ENCODE measurements at regions not wholly inside any gene's neighbourhood (a gene's known extent, or its start where the extent isn't known, plus 50 kb on each side); places are given as distances from the start of the nearest gene placed in this dataset.

DNA sequence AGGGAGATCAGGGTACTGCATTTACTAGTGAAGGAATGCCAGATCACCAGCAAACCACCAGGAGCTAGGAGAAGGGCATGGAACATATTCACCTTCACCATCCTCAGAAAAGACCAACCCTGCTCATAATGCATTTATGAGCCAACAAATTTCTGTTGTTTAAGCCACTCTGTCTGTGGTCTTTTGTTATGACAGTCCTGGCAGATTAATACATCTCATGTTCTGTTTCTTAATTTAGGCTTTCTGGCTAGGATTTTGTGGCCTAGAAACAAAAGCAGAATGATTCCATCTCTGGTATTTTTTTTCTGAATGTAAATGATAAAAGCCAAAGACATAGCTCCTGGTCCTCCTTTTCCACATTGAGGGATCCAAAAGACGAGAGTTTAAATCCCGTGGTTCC lies 797.9 kb downstream of the TYW1 start:
- no peak overlapping the region for H3K4me3 ChIP-seq
- H3K27me3 ChIP-seq (replicated peaks; ENCODE audit: insufficient read depth), result no peaks in the 10 kb centered on the region
- H3K9me2 ChIP-seq (ENCODE audit: insufficient read depth), result no peaks in the 10 kb centered on the region
- H3K27ac ChIP-seq, result no peak overlapping the region
- no peaks in the 10 kb centered on the region for H3K79me2 ChIP-seq (ENCODE audit: insufficient read depth)
- no peak for DNase-seq
- in situ Hi-C loops (cut with MboI), result no loop called here
- no peaks in the 10 kb centered on the region for H3K4me1 ChIP-seq (ENCODE audit: insufficient read depth)
- H3K9me3 ChIP-seq (ENCODE audit: low read depth), result no peaks in the 10 kb centered on the region
- 34 to 42% methylated on average over 2 of the region's 2 CpGs for WGBS, 2 experiments (ENCODE audit: low coverage in 1 of 2, low lambda C conversion rate in 2 of 2, missing lambda C conversion rate in 2 of 2)
- no peak overlapping the region for H3K4me2 ChIP-seq (ENCODE audit: unreplicated experiment)
- no peak for TF ChIP-seq EZH2 (IDR thresholded peaks at IDR 0.05; ENCODE audit: insufficient read depth, poor library complexity, severe bottlenecking)
- TF ChIP-seq EZH2phosphoT487 (IDR thresholded peaks at IDR 0.05; ENCODE audit: insufficient read depth, low read depth), result no peak
- no peak overlapping the region for H3K9ac ChIP-seq
- H3K36me3 ChIP-seq (ENCODE audit: low read depth), result no peaks in the 10 kb centered on the region
- no peak overlapping the region for H2AFZ ChIP-seq
- no peaks in the 10 kb centered on the region for H4K20me1 ChIP-seq (ENCODE audit: insufficient read depth)
- H3F3A ChIP-seq (ENCODE audit: insufficient read depth), result no peaks in the 10 kb centered on the region

- DNase-seq, result no peak
- Histone ChIP-seq H3K4me3 (no peak overlapping the region), H3K36me3 (ENCODE audit: low read depth) (no peaks in the 10 kb centered on the region), H3K9ac (no peak overlapping the region), H3K79me2 (ENCODE audit: insufficient read depth) (no peaks in the 10 kb centered on the region), H3K27me3 (replicated peaks; ENCODE audit: insufficient read depth) (no peaks in the 10 kb centered on the region), H3K4me1 (ENCODE audit: insufficient read depth) (no peaks in the 10 kb centered on the region), H3F3A (ENCODE audit: insufficient read depth) (no peaks in the 10 kb centered on the region), H3K9me2 (ENCODE audit: insufficient read depth) (no peaks in the 10 kb centered on the region), H3K9me3 (ENCODE audit: low read depth) (no peaks in the 10 kb centered on the region), H4K20me1 (ENCODE audit: insufficient read depth) (no peaks in the 10 kb centered on the region), H3K27ac (no peak overlapping the region), H2AFZ (no peak overlapping the region), H3K4me2 (ENCODE audit: unreplicated experiment) (no peak overlapping the region)
- TF ChIP-seq EZH2phosphoT487 (IDR thresholded peaks at IDR 0.05; ENCODE audit: insufficient read depth, low read depth) (no peak), EZH2 (IDR thresholded peaks at IDR 0.05; ENCODE audit: insufficient read depth, poor library complexity, severe bottlenecking) (no peak)
- in situ Hi-C loops (cut with MboI), result no loop called here
- 40 to 52% methylated on average over 7 to 8 of the region's 8 CpGs for WGBS, 2 experiments (ENCODE audit: low coverage in 1 of 2, low lambda C conversion rate in 2 of 2, missing lambda C conversion rate in 2 of 2)
Observed at GRCh38 chr7:67803789-67804188, 807.2 kb downstream of the TYW1 start.

- Histone ChIP-seq H3K9ac (no peak overlapping the region), H3K79me2 (ENCODE audit: insufficient read depth) (no peaks in the 10 kb centered on the region), H3K4me2 (ENCODE audit: unreplicated experiment) (no peak overlapping the region), H2AFZ (no peak overlapping the region), H3F3A (ENCODE audit: insufficient read depth) (no peaks in the 10 kb centered on the region), H3K9me2 (ENCODE audit: insufficient read depth) (no peaks in the 10 kb centered on the region), H3K27ac (no peak overlapping the region), H3K4me1 (ENCODE audit: insufficient read depth) (no peaks in the 10 kb centered on the region), H3K27me3 (replicated peaks; ENCODE audit: insufficient read depth) (no peaks in the 10 kb centered on the region), H3K4me3 (no peak overlapping the region), H3K9me3 (ENCODE audit: low read depth) (no peaks in the 10 kb centered on the region), H4K20me1 (ENCODE audit: insufficient read depth) (no peaks in the 10 kb centered on the region), H3K36me3 (ENCODE audit: low read depth) (no peaks in the 10 kb centered on the region)
- in situ Hi-C loops (cut with MboI), result no loop called here
- no peak for DNase-seq
- WGBS, 2 experiments (ENCODE audit: low coverage in 1 of 2, low lambda C conversion rate in 2 of 2, missing lambda C conversion rate in 2 of 2), result 64 to 67% methylated on average over 6 of the region's 6 CpGs
- TF ChIP-seq EZH2phosphoT487 (IDR thresholded peaks at IDR 0.05; ENCODE audit: insufficient read depth, low read depth), result no peak
- TF ChIP-seq EZH2 (IDR thresholded peaks at IDR 0.05; ENCODE audit: insufficient read depth, poor library complexity, severe bottlenecking), result no peak
Observed at GRCh38 chr7:67805921-67806471, 809.4 kb downstream of the TYW1 start.

- Histone ChIP-seq H3K79me2 (ENCODE audit: insufficient read depth) (no peaks in the 10 kb centered on the region), H3K27me3 (replicated peaks; ENCODE audit: insufficient read depth) (no peaks in the 10 kb centered on the region), H3K9ac (no peak overlapping the region), H3K4me1 (ENCODE audit: insufficient read depth) (no peaks in the 10 kb centered on the region), H2AFZ (no peak overlapping the region), H3F3A (ENCODE audit: insufficient read depth) (no peaks in the 10 kb centered on the region), H3K9me2 (ENCODE audit: insufficient read depth) (no peaks in the 10 kb centered on the region), H3K27ac (no peak overlapping the region), H3K4me3 (no peak overlapping the region), H3K36me3 (ENCODE audit: low read depth) (no peaks in the 10 kb centered on the region), H3K9me3 (ENCODE audit: low read depth) (no peaks in the 10 kb centered on the region), H4K20me1 (ENCODE audit: insufficient read depth) (no peaks in the 10 kb centered on the region), H3K4me2 (ENCODE audit: unreplicated experiment) (no peak overlapping the region)
- no peak for DNase-seq
- WGBS, 2 experiments (ENCODE audit: low coverage in 1 of 2, low lambda C conversion rate in 2 of 2, missing lambda C conversion rate in 2 of 2), result 1 to 5% methylated on average over 5 of the region's 5 CpGs
- no peak for TF ChIP-seq EZH2 (IDR thresholded peaks at IDR 0.05; ENCODE audit: insufficient read depth, poor library complexity, severe bottlenecking)
- TF ChIP-seq EZH2phosphoT487 (IDR thresholded peaks at IDR 0.05; ENCODE audit: insufficient read depth, low read depth), result no peak
- in situ Hi-C loops (cut with MboI), result no loop called here
Observed at GRCh38 chr7:67807826-67808225, 811.2 kb downstream of the TYW1 start.

DNA sequence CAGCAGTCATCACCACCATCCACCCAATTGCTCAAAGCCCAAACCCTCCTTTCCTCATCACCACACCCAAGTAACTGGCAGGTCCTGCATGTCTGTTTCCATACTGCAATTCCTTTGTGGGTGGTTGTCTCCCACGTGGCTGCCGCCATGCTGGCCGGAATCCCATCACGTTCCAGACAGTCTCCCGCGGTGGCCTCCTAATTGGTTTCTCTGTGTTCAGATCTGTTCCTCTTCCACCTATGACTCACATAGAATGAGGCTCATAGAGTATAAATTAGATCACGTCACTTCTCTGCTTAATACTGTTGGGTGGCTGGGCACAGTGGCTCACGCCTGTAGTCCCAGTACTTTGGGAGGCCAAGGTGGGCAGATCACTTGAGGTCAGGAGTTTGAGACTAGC lies 813.0 kb downstream of the TYW1 start:
- Histone ChIP-seq H2AFZ (no peak overlapping the region), H3K9ac (no peak overlapping the region), H3K27ac (no peak overlapping the region), H3F3A (ENCODE audit: insufficient read depth) (no peaks in the 10 kb centered on the region), H3K79me2 (ENCODE audit: insufficient read depth) (no peaks in the 10 kb centered on the region), H3K4me2 (ENCODE audit: unreplicated experiment) (no peak overlapping the region), H3K9me2 (ENCODE audit: insufficient read depth) (no peaks in the 10 kb centered on the region), H3K36me3 (ENCODE audit: low read depth) (no peaks in the 10 kb centered on the region), H3K4me3 (no peak overlapping the region), H3K9me3 (ENCODE audit: low read depth) (no peaks in the 10 kb centered on the region), H3K4me1 (ENCODE audit: insufficient read depth) (no peaks in the 10 kb centered on the region), H4K20me1 (ENCODE audit: insufficient read depth) (no peaks in the 10 kb centered on the region), H3K27me3 (replicated peaks; ENCODE audit: insufficient read depth) (no peaks in the 10 kb centered on the region)
- no peak for TF ChIP-seq EZH2 (IDR thresholded peaks at IDR 0.05; ENCODE audit: insufficient read depth, poor library complexity, severe bottlenecking)
- TF ChIP-seq EZH2phosphoT487 (IDR thresholded peaks at IDR 0.05; ENCODE audit: insufficient read depth, low read depth), result no peak
- in situ Hi-C loops (cut with MboI), result no loop called here
- no peak for DNase-seq
- WGBS, 2 experiments (ENCODE audit: low coverage in 1 of 2, low lambda C conversion rate in 2 of 2, missing lambda C conversion rate in 2 of 2), result 58% methylated on average over 8 of the region's 8 CpGs

Measured in GM23248 (cell line).